H1 (cell line): ENCODE measurements at regions not wholly inside any gene's neighbourhood (a gene's known extent, or its start where the extent isn't known, plus 50 kb on each side); places are given as distances from the start of the nearest gene placed in this dataset.

Experiments used
- ASH2L ChIP-seq: fragments of 200-600, 300-600 bp; sonication (generic); IDR thresholded peaks from one replicate; pipeline ENCODE4 v1.7.1; 2017; ENCODE audit warnings: low read length
- TCF12 ChIP-seq: IDR thresholded peaks from 2 replicates; pipeline ENCODE4 v1.6.1; 2011; ENCODE audit warnings: low read depth, mild to moderate bottlenecking, low read length
- TF ChIP-seq, protein P1 (sequence below), 3 experiments: IDR thresholded peaks; 1 replicate in 2 of 3; 2 replicates in 1 of 3; pipeline versions ENCODE4 v1.5.1 to v1.6.1; 2011; ENCODE audit warnings: low read length in 3 of 3, mild to moderate bottlenecking in 3 of 3, inconsistent platforms in 2 of 3, low read depth in 1 of 3, moderate library complexity in 1 of 3; ENCODE audit not compliant: insufficient read depth in 1 of 3; ENCODE audit errors: control extremely low read depth in 1 of 3

DNA sequence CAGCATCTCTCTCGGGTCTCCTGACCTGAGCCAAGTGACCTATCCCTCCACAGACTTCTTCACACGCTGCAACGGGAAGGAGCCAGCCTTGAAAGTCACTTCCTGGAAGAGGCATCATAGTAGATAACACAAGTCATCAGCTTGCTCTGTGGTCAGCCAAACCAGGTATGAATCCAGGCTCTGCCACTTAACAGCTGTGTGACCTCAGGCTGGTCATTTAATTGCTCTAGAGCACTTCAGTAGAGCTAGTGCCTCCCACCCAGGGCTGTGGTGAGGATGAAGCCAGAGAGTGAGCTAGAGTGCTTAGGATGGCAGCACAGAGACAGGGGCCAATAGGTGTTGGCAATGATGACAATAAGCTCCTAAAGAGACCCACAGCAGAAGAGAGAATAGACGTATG is 247.7 kb upstream of the ZMIZ1 start:
- TF ChIP-seq, protein P1, sequence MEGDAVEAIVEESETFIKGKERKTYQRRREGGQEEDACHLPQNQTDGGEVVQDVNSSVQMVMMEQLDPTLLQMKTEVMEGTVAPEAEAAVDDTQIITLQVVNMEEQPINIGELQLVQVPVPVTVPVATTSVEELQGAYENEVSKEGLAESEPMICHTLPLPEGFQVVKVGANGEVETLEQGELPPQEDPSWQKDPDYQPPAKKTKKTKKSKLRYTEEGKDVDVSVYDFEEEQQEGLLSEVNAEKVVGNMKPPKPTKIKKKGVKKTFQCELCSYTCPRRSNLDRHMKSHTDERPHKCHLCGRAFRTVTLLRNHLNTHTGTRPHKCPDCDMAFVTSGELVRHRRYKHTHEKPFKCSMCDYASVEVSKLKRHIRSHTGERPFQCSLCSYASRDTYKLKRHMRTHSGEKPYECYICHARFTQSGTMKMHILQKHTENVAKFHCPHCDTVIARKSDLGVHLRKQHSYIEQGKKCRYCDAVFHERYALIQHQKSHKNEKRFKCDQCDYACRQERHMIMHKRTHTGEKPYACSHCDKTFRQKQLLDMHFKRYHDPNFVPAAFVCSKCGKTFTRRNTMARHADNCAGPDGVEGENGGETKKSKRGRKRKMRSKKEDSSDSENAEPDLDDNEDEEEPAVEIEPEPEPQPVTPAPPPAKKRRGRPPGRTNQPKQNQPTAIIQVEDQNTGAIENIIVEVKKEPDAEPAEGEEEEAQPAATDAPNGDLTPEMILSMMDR (IDR thresholded peaks at IDR 0.05; ENCODE audit: control extremely low read depth in 1 of 3, insufficient read depth in 1 of 3, low read depth in 1 of 3, low read length in 3 of 3): no peak
- TF ChIP-seq ASH2L (no peak), TCF12 (no peak)
